DND-41 (cell line): ENCODE measurements at regions not wholly inside any gene's neighbourhood (a gene's known extent, or its start where the extent isn't known, plus 50 kb on each side); places are given as distances from the start of the nearest gene placed in this dataset.

Source experiments
- ATAC-seq: fragments of 200-7000 bp; cut with Tn5 transposase; 3 replicates; pipeline ENCODE4 v1.9.1; 2021; ENCODE audit warnings: low read depth; ENCODE audit not compliant: insufficient read depth
- DNase-seq: peaks from one replicate; pipeline ENCODE4 v3.0.0-alpha.2; 2020
- H2AFZ ChIP-seq: 2 replicates; pipeline ENCODE4 v1.6.0; 2012; ENCODE audit warnings: low read depth, low read length
- H3K27ac ChIP-seq: 2 replicates; pipeline ENCODE4 v1.5.1; 2012; ENCODE audit warnings: low read length, inconsistent platforms
- H3K27me3 ChIP-seq: fragments of 200-600 bp; sonication (generic); 2 replicates; pipeline ENCODE4 v1.6.0; 2012; ENCODE audit warnings: low read length, mild to moderate bottlenecking, inconsistent platforms; ENCODE audit not compliant: insufficient read depth, poor library complexity
- H3K36me3 ChIP-seq: 2 replicates; pipeline ENCODE4 v1.5.1; 2012; ENCODE audit warnings: low read length, inconsistent platforms; ENCODE audit not compliant: insufficient read depth
- H3K4me1 ChIP-seq: 2 replicates; pipeline ENCODE4 v1.5.1; 2012; ENCODE audit warnings: mild to moderate bottlenecking, low read length; ENCODE audit not compliant: insufficient read depth
- H3K4me2 ChIP-seq: 2 replicates; pipeline ENCODE4 v1.6.0; 2012; ENCODE audit warnings: mild to moderate bottlenecking, moderate library complexity, low read length, inconsistent platforms; ENCODE audit not compliant: insufficient read depth
- H3K4me3 ChIP-seq, 2 experiments: fragments of 200-600 bp in 1 of 2; shearing (Covaris generic) in 1 of 2; 2 replicates each; pipeline ENCODE4 v1.5.1; 2012 to 2016; ENCODE audit warnings: inconsistent platforms in 2 of 2, low read length in 2 of 2, mild to moderate bottlenecking in 2 of 2, low read depth in 1 of 2, moderate library complexity in 1 of 2
- H3K79me2 ChIP-seq: 2 replicates; pipeline ENCODE4 v1.6.0; 2012; ENCODE audit warnings: low read length, inconsistent platforms; ENCODE audit not compliant: insufficient read depth
- H3K9ac ChIP-seq: 2 replicates; pipeline ENCODE4 v1.6.0; 2012; ENCODE audit warnings: low read depth, mild to moderate bottlenecking, inconsistent platforms, low read length, moderate library complexity
- H3K9me3 ChIP-seq: 2 replicates; pipeline ENCODE4 v1.5.1; 2012; ENCODE audit warnings: low read length, moderate library complexity, mild to moderate bottlenecking, inconsistent platforms; ENCODE audit not compliant: insufficient read depth, severe bottlenecking
- H4K20me1 ChIP-seq: 2 replicates; pipeline ENCODE4 v1.6.0; 2012; ENCODE audit warnings: low read length; ENCODE audit not compliant: insufficient read depth
- EZH2 ChIP-seq: IDR thresholded peaks from 3 replicates; pipeline ENCODE4 v1.6.1; 2012; ENCODE audit warnings: borderline replicate concordance, low read depth, mild to moderate bottlenecking, moderate library complexity, low read length, inconsistent platforms; ENCODE audit not compliant: severe bottlenecking
- TF ChIP-seq, protein P1 (sequence below): IDR thresholded peaks from 2 replicates; pipeline ENCODE4 v1.5.1; 2012; ENCODE audit warnings: borderline replicate concordance, low read length, moderate library complexity, mild to moderate bottlenecking; ENCODE audit not compliant: poor library complexity, severe bottlenecking; ENCODE audit errors: extremely low read depth

DNA sequence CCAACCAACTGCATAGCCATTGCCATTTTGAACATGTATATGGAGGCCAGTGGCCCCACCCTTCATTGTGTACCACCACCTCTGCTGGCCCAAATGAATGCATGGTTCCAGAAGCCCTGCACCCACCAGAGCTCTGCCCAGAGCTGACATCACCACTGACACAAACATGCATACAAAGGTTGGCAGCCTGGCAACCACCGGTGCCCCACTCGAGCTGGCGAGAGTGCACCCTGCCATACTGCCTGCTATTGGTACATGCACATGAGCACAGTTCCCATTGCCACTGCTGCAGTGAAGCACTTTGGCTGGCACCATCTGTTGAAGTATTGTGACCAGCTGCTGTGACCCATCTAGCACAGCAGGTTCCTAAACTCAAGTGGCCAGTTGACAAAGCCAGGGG, 1564.9 kb downstream of the OLFM4 start:
- Histone ChIP-seq H3K4me3 (no peak overlapping the region), H3K4me1 (no peaks in the 10 kb centered on the region), H3K4me2 (no peak overlapping the region), H3K27ac (no peak overlapping the region), H3K79me2 (no peaks in the 10 kb centered on the region), H3K9ac (no peak overlapping the region), H3K9me3 (no peaks in the 10 kb centered on the region), H4K20me1 (no peaks in the 10 kb centered on the region), H2AFZ (no peak overlapping the region), H3K36me3 (no peaks in the 10 kb centered on the region), H3K27me3 (no peaks in the 10 kb centered on the region)
- ATAC-seq (no peak), DNase-seq (no peak)
- TF ChIP-seq EZH2: no peak
- TF ChIP-seq, protein P1, sequence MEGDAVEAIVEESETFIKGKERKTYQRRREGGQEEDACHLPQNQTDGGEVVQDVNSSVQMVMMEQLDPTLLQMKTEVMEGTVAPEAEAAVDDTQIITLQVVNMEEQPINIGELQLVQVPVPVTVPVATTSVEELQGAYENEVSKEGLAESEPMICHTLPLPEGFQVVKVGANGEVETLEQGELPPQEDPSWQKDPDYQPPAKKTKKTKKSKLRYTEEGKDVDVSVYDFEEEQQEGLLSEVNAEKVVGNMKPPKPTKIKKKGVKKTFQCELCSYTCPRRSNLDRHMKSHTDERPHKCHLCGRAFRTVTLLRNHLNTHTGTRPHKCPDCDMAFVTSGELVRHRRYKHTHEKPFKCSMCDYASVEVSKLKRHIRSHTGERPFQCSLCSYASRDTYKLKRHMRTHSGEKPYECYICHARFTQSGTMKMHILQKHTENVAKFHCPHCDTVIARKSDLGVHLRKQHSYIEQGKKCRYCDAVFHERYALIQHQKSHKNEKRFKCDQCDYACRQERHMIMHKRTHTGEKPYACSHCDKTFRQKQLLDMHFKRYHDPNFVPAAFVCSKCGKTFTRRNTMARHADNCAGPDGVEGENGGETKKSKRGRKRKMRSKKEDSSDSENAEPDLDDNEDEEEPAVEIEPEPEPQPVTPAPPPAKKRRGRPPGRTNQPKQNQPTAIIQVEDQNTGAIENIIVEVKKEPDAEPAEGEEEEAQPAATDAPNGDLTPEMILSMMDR: no peak

- H2AFZ ChIP-seq: no peak overlapping the region
- TF ChIP-seq, protein P1: no peak
- no peak for TF ChIP-seq EZH2
These were observed 1569.0 kb downstream of the OLFM4 start for GRCh38 chr13:54597540-54598088.

DNA sequence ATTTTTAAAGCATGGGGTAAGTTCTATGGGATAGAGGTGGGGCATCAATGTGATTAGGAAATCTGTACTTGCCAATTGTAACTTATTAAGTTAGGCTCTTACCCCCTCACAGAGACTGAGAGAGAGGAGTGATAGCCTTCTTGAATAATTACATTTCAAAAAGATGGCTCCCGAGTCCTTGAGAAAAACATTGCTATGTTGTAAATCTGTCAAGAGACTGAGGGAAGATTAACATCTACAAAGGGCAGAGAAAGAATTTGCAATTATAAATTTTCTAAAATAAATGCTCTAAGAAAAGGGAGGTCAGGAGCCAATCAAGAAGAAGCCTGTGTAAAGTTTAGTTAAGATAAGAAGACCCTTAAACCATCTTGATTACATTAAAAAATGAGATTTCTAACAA, 1570.8 kb downstream of the OLFM4 start:
- Histone ChIP-seq H3K4me3 (no peak overlapping the region), H2AFZ (no peak overlapping the region), H4K20me1 (no peaks in the 10 kb centered on the region), H3K4me2 (no peak overlapping the region), H3K79me2 (no peaks in the 10 kb centered on the region), H3K27me3 (no peaks in the 10 kb centered on the region), H3K36me3 (no peaks in the 10 kb centered on the region), H3K4me1 (no peaks in the 10 kb centered on the region), H3K27ac (no peak overlapping the region), H3K9me3 (no peaks in the 10 kb centered on the region), H3K9ac (no peak overlapping the region)
- TF ChIP-seq, protein P1: no peak
- no peak for TF ChIP-seq EZH2
- no peak for DNase-seq
- no peak for ATAC-seq

More at GRCh38 chr13:54597540-54598088, 1569.0 kb downstream of the OLFM4 start:
- Histone ChIP-seq H3K4me3 (no peak overlapping the region), H3K79me2 (no peaks in the 10 kb centered on the region), H3K4me1 (no peaks in the 10 kb centered on the region), H3K9ac (no peak overlapping the region), H3K4me2 (no peak overlapping the region), H3K9me3 (no peaks in the 10 kb centered on the region), H3K27me3 (no peaks in the 10 kb centered on the region), H3K36me3 (no peaks in the 10 kb centered on the region), H4K20me1 (no peaks in the 10 kb centered on the region), H3K27ac (no peak overlapping the region)
- ATAC-seq: no peak
- DNase-seq: no peak

- TF ChIP-seq EZH2: no peak
- TF ChIP-seq, protein P1: no peak
- Histone ChIP-seq H3K36me3 (no peaks in the 10 kb centered on the region), H3K9ac (no peak overlapping the region), H3K4me2 (no peak overlapping the region), H2AFZ (no peak overlapping the region), H3K27me3 (no peaks in the 10 kb centered on the region), H3K9me3 (no peaks in the 10 kb centered on the region), H4K20me1 (no peaks in the 10 kb centered on the region), H3K4me1 (no peaks in the 10 kb centered on the region), H3K79me2 (no peaks in the 10 kb centered on the region), H3K27ac (no peak overlapping the region), H3K4me3 (no peak overlapping the region)
- DNase-seq (no peak), ATAC-seq (no peak)
These were observed 1578.3 kb downstream of the OLFM4 start for GRCh38 chr13:54606944-54607343.
